ENCODE measurements at regions not wholly inside any gene's neighbourhood (a gene's known extent, or its start where the extent isn't known, plus 50 kb on each side); places are given as distances from the start of the nearest gene placed in this dataset.

- Histone ChIP-seq H2AFZ (ENCODE audit: low read length) (no peak overlapping the region), H3K27me3 (ENCODE audit: control insufficient read depth, insufficient read depth, low read length) (no peaks in the 10 kb centered on the region), H3K4me3 (replicated peaks in 1 of 4; ENCODE audit: control extremely low read depth in 1 of 4, insufficient read depth in 1 of 4, low read depth in 3 of 4, low read length in 4 of 4) (no peak overlapping the region), H3K4me1 (ENCODE audit: control insufficient read depth, extremely low read depth, insufficient read depth, low read length) (no peaks in the 10 kb centered on the region), H4K20me1 (ENCODE audit: control insufficient read depth, extremely low read depth, insufficient read depth, low read length) (no peaks in the 10 kb centered on the region), H3K27ac (ENCODE audit: insufficient read depth, low read length) (no peak overlapping the region), H3K9ac (ENCODE audit: insufficient read depth, low read length) (no peak overlapping the region), H3K36me3 (ENCODE audit: control insufficient read depth, insufficient read depth, low read length) (no peaks in the 10 kb centered on the region), H3K9me3 (ENCODE audit: control insufficient read depth, insufficient read depth, low read depth, low read length) (no peaks in the 10 kb centered on the region), H3K4me2 (ENCODE audit: extremely low read depth, insufficient read depth, low read length) (no peak overlapping the region), H3K79me2 (ENCODE audit: control insufficient read depth, insufficient read depth, low read length) (no peaks in the 10 kb centered on the region)
- DNase-seq (ENCODE audit: low read depth in 2 of 2), result no peak
- TF ChIP-seq EZH2 (IDR thresholded peaks at IDR 0.05; ENCODE audit: low read length, missing control alignments) (no peak), CTCF (conservative IDR thresholded peaks at IDR 0.05 in 1 of 2, IDR thresholded peaks at IDR 0.05 in 1 of 2; ENCODE audit: low read depth in 1 of 2, low read length in 2 of 2) (no peak)
These were observed 109.3 kb upstream of the OLFM3 start for GRCh38 chr1:102105931-102106550.

- Histone ChIP-seq H3K9me3 (ENCODE audit: control insufficient read depth, insufficient read depth, low read depth, low read length) (no peaks in the 10 kb centered on the region), H3K27me3 (ENCODE audit: control insufficient read depth, insufficient read depth, low read length) (no peaks in the 10 kb centered on the region), H3K4me2 (ENCODE audit: extremely low read depth, insufficient read depth, low read length) (no peak overlapping the region), H3K4me3 (replicated peaks in 1 of 4; ENCODE audit: control extremely low read depth in 1 of 4, insufficient read depth in 1 of 4, low read depth in 3 of 4, low read length in 4 of 4) (no peak overlapping the region), H4K20me1 (ENCODE audit: control insufficient read depth, extremely low read depth, insufficient read depth, low read length) (no peaks in the 10 kb centered on the region), H3K36me3 (ENCODE audit: control insufficient read depth, insufficient read depth, low read length) (no peaks in the 10 kb centered on the region), H2AFZ (ENCODE audit: low read length) (no peak overlapping the region), H3K79me2 (ENCODE audit: control insufficient read depth, insufficient read depth, low read length) (no peaks in the 10 kb centered on the region), H3K4me1 (ENCODE audit: control insufficient read depth, extremely low read depth, insufficient read depth, low read length) (no peaks in the 10 kb centered on the region), H3K9ac (ENCODE audit: insufficient read depth, low read length) (no peak overlapping the region), H3K27ac (ENCODE audit: insufficient read depth, low read length) (no peak overlapping the region)
- TF ChIP-seq CTCF (conservative IDR thresholded peaks at IDR 0.05 in 1 of 2, IDR thresholded peaks at IDR 0.05 in 1 of 2; ENCODE audit: low read depth in 1 of 2, low read length in 2 of 2) (no peak), EZH2 (IDR thresholded peaks at IDR 0.05; ENCODE audit: low read length, missing control alignments) (no peak)
- DNase-seq (ENCODE audit: low read depth in 2 of 2), result no peak
These were observed 106.9 kb upstream of the OLFM3 start for GRCh38 chr1:102103646-102104045.

GRCh38 chr1:102102276-102102780 is 105.6 kb upstream of the OLFM3 start:
- DNase-seq (ENCODE audit: low read depth in 2 of 2), result no peak
- H3K27ac ChIP-seq (ENCODE audit: insufficient read depth, low read length), result no peak overlapping the region
- H3K4me1 ChIP-seq (ENCODE audit: control insufficient read depth, extremely low read depth, insufficient read depth, low read length), result no peaks in the 10 kb centered on the region
- no peaks in the 10 kb centered on the region for H4K20me1 ChIP-seq (ENCODE audit: control insufficient read depth, extremely low read depth, insufficient read depth, low read length)
- no peak overlapping the region for H3K4me2 ChIP-seq (ENCODE audit: extremely low read depth, insufficient read depth, low read length)
- H3K36me3 ChIP-seq (ENCODE audit: control insufficient read depth, insufficient read depth, low read length), result no peaks in the 10 kb centered on the region
- no peaks in the 10 kb centered on the region for H3K79me2 ChIP-seq (ENCODE audit: control insufficient read depth, insufficient read depth, low read length)
- no peaks in the 10 kb centered on the region for H3K27me3 ChIP-seq (ENCODE audit: control insufficient read depth, insufficient read depth, low read length)
- no peak overlapping the region for H2AFZ ChIP-seq (ENCODE audit: low read length)
- no peak for TF ChIP-seq EZH2 (IDR thresholded peaks at IDR 0.05; ENCODE audit: low read length, missing control alignments)
- no peak for TF ChIP-seq CTCF (conservative IDR thresholded peaks at IDR 0.05 in 1 of 2, IDR thresholded peaks at IDR 0.05 in 1 of 2; ENCODE audit: low read depth in 1 of 2, low read length in 2 of 2)
- no peak overlapping the region for H3K9ac ChIP-seq (ENCODE audit: insufficient read depth, low read length)
- H3K4me3 ChIP-seq (replicated peaks in 1 of 4; ENCODE audit: control extremely low read depth in 1 of 4, insufficient read depth in 1 of 4, low read depth in 3 of 4, low read length in 4 of 4), result no peak overlapping the region
- H3K9me3 ChIP-seq (ENCODE audit: control insufficient read depth, insufficient read depth, low read depth, low read length), result no peaks in the 10 kb centered on the region

All from fibroblast of lung (primary cell).